SW 1271 (cell line): ENCODE measurements at regions not wholly inside any gene's neighbourhood (a gene's known extent, or its start where the extent isn't known, plus 50 kb on each side); places are given as distances from the start of the nearest gene placed in this dataset.
"Not testable (repeated sequence)": the region's sequence is repeated elsewhere in the genome, so short reads cannot be mapped to it uniquely, and the experiment has no call there.

ENCODE experiments used
- DNase-seq, 2 experiments: peaks; one replicate each; lab custom pipeline; 2025; lab: John Stamatoyannopoulos, UW

DNA sequence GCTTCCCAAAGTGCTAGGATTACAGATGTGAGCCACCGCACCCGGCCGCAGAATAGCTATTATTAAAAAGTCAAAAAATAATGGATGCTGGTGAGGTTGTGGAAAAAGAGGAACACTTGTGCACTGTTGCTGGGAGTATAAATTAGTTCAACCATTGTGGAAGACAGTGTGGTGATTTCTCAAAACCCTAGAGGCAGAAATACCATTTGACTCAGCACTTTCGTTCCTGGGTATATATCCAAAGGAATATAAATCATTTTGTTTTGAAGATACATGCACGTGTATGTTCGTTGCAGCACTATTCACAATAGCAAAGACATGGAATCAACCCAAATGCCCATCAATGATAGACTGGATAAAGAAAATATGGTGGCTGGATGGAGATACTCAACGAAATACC lies 132.1 kb upstream of the MED13 start:
- DNase-seq, result not testable (repeated sequence)

DNA sequence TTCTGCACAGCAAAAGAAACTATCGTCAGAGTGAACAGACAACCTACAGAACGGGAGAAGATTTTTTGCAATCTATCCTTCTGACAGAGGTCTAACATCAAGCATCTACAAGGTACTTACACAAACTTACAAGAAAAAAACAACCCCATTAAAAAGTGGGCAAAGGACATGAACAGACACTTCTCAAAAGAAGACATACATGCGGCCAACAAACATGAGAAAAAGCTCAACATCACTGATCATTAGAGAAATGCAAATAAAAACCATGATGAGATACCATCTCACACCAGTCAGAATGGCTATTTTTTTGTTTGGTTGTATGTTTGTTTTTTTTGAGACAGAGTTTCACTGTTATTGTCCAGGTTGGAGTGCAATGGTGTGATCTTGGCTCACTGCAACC lies 131.5 kb upstream of the MED13 start:
- DNase-seq, result not testable (repeated sequence)

DNA sequence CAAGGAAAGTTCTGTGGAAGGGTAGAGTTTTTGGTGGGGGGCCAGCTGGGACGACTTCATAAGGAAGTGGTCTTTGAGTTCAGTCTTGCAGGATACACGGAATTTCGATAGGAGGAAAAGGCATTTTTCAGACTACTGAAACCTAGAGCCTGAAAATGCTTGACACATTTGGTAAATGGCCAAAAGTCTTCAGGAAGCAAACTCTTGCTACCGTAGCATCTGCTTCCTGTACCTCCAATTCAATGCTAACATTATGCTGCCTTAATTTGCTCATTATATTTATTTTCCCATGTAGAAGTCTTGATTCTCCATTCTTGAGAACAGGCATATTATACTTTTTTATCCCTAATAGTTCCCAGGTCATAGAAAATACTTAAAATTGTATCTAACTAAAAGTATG lies 129.3 kb upstream of the MED13 start:
- no peak for DNase-seq

DNA sequence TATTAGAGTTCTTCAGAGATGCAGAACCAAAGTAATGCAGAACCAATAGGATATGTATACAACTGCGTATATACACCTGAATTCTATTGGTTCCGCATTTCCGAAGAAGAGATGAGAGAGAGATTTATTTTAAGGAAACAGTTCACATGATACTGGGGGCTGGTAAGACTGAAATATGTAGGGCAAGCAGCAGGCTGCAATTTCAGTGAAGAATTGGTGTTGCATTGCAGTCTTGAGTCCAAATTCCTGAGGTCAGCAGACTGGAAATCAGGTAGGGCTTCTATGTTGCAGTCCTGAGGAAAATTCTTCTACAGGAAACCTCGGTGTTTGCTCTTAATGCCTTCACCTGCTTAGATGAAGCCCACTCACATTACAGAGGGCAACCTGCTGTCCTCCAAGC lies 128.2 kb upstream of the MED13 start:
- no peak for DNase-seq

DNA sequence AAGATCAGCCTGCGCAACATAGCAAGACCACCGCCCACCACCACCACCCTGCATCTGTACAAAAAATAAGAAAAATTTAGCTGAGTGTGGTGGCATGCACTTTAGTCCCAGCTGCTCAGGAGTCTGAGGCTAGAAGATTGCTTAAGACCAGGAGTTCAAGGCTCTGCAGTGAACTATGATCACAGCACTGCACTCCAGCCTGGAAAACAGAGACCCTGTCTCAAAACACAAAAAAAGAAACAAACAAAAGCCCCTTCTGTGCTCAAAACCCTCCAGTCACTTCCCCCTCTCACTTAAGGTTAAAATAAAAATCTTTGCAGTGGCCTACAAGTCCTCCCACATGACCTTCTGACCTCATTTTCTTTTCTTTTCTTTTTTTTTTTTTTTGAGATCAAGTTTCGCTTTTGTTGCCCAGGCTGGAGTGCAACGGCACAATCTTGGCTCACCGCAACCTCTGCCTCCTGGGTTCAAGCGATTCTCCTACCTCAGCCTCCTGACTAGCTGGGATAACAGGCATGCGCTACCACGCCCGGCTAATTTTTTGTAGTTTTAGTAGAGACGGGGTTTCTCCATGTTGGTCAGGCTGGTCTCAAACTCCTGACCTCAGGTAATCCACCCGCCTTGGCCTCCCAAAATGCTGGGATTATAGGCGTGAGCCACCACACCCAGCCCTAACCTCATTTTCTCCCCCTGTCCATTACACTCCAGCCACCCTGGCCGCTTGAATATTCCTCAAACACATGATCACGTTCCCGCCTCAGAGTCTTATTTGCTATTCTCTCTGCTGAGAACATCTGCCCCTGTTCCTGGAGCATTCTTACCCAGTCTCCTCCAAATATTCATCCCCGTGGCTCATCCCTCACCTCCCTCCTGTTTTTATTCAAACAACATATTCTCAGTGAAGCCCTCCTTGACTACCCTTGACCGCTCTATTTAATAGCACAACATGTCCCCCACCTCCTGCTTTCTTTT lies 126.6 kb upstream of the MED13 start:
- no peak for DNase-seq

DNA sequence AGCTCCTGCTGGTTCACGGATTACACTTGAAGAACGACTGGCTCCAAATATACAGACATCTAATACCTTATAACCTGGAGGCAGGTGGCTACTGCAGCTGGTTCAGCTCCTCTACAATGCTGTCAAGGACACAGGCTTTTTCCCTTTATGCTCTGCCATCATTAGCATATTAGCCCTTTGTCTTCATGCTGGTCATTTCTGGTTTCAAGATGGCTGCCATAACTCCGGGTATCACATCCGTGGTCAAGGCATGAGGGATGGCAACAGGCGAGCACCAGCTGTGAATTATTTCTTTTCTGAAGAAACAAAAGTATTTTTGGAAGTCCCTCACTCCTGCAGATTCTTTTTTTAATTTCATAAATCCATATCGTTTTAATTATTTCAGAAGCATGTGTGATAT lies 124.3 kb upstream of the MED13 start:
- no peak for DNase-seq

DNA sequence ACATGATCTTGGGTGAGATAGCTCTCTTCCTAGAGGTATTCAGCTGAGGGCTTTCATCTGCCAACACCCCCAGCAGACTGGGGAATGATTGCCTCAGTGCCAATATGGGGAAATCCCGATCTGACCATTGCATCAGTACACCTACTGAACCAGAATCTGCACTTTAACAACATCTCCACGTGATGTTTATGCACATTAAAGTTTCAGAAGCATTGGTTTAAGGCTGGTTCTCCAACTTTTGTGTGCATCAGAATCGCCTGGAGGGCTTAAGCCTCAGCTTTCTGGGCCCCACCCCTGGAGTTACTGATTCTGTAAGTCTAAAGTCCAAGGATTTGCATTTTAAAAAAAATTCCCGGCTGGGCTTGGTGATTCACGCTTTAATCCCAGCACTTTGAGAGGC lies 123.6 kb upstream of the MED13 start:
- no peak for DNase-seq

DNA sequence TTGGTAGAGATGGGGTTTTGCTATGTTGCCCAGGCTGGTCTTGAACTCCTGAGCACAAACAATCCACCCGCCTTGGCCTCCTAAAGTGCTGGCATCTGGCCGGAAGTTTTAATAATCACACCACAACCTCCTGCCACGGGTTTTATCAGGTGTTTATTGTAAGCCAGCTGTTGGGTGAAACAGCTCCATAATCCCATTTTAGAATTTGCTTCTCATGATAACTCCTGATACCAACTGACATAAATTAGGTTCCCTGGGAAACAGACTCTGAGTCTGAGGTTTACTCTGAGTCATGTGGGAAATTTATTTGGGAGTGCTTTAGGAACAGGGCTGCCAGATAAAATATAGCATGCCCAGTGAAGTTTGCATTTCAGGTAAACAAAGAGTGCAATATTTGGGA lies 122.6 kb upstream of the MED13 start:
- no peak for DNase-seq

DNA sequence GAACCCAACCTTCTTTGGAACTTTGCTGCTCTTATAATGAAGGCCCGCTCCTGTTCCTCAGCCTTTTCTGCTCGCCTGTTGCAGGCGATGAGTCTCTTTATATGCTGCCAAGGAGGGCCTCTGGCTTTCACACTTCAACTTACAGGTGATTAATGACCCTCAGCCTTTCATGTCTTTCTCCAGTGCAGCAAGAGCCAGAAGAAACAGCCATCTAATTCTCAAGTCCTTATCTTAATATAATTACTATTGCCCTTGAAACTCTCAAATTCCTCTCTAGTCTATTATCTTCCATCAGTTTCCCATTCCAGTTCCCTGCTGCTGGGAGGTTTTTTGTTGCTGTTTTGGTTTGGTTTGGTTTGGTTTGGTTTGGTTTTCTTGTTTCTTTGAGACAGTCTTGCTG lies 121.8 kb upstream of the MED13 start:
- no peak for DNase-seq

DNA sequence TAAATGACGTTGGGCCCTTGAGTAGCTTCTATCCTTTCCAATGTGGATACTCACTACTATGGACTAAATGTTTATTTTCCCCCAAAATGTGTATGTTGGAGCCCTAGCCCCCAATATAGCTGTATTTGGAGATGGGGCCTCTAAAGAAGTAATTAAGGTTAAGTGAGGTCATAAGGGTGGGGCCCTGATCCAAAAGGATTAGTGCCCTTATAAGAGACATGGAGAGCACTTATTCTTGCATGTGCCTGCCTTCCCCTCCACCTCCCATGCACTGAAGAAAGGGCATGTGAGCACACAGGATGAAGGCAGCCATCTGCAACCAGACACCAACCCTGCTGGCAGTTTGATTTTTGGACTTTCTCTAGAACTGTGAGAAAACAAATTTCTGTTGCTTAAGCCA lies 115.7 kb upstream of the MED13 start:
- no peak for DNase-seq

DNA sequence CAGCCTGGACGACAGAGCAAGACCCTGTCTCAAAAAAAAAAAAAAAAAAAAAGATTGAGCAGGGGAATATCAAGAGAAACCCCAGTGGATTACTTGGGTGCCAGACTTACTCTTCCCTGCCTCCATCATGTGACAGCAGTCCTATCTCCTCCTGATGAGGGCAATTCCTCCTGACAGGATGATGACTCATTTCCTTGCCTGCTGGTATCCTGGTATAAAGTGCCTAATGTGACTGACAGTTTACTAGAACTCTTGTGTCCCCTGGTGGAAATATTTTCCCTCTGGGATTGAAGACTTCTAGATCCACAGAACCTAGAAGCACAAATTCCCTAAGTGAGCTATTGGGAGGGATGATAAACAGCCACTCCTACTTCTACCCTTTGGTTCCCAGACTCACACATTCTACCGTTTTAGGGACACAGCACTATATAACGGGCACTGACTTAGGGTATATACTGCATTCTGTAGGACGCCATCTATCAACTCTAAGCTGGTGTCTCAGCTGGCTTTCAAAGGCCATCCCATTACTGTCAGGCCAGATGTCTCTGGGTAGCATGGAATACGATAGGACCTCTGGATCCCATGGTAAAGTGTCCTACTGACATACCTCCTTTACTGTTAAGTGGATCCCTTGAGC lies 114.6 kb upstream of the MED13 start:
- DNase-seq, result peak; percentile 79 to 95

DNA sequence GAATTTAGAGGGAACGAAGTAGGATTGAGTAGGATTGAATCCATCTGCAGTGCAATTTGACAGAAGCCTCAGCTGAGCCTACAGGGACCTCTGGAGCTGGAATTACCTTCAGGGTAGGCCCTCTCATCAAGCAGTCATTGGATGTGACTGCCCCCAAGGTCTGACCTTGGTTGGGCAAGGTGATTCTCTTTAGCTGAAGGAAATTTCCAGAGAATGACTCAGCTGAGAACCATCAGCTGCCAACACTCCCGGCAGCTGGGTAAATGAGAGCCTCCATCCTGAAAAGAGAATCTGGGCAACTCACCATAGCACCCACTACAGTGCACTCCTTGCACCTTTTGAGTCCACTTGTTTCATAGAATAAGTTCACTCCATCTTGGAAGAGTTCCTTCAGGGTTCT lies 113.5 kb upstream of the MED13 start:
- peak in 1 of 2 experiments; percentile 73 for DNase-seq

DNA sequence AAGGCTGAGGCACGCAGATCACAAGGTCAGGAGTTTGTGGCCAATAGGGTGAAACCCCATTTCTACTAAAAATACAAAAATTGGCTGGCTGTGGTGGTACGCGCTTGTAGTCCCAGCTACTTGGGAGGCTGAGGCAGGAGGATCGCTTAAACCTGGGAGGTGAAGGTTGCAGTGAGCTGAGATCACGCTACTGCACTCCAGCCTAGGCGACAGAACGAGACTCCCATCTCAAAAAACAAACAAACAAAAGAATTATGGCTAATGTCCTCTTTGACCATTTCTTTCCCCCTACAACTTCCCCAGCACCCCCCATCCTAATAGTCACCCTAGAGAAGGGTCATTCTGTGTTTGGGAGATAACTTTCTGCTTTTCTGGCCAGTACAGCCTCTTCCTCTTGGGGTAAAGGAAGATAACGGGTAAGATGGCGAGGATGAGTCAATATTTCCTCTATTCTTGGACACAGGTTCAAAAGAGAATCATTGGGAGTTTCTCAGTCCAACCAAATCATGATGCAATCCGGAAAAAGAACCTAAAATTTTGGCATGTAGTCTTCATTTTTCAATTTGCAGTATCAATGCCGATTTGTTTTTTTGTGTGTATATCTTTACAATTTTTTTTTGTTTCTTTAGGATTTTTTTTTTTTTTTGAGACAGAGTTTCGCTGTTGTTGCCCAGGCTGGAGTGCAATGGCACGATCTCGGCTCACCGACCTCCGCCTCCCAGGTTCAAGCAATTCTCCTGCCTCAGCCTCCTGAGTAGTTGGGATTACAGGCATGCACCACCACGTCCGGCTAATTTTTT lies 107.6 kb upstream of the MED13 start:
- DNase-seq, result no peak

DNA sequence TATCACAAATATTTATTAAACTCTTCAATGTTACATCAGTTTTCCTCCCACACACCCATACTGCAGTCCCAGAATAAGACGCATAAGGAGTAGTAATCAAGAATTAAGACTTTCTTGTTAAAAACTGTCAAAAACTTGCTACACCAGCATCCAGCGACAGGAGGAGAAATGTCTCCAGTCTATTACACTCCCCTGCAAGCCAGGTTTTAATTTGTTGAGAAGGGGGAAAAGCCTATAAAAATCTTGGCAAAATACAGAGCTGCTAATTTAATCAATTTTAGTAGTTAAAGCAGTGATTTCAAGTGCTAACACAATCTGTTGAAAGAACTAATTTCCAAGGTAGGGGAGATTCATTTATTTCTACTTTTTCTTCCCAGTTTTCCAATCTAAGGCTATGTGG lies 102.0 kb upstream of the MED13 start:
- no peak for DNase-seq

DNA sequence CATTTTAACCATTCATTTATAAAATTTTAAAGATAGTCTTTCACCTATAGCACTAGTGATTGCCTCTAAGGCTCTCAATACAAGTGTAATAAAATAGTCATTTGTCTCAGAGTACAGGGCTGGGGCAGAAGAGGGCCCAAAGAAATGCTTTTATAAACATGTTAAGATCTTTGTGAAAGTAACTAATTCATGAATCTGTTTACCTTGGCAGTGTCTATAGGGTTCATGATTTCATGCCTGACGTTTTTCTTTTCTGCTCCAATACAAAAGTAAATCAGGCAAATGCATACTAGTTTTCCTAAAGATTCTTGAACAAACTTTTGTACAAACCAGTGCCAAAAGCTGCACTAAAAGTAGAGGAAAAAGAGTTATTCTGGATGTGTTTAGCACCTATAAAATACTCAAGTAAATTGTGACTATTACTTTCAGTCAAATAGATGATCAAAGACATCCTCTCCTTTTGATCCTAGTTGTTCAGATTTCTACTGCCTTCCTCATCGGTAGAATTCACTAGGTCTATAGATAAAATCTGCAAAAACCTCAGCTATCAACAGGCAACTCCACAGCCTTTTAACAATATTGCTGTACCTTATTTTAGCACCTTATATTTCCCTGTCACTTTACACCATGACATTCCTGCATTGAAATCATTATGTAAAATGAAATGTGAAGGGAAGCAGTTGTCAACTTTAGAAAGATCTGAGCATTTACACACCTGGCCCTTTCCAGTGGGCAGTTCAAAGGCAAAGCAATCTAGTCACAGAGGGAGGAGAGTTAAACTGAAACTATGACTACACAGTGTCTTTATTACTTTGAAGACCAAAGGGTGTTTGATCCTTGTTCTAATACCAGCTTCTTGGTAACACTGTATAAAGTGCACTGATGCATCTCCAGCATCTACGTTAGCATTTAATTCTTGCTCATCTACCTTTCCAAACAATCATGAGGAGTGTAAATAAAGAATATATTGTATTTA lies 100.0 kb upstream of the MED13 start:
- DNase-seq, result no peak

DNA sequence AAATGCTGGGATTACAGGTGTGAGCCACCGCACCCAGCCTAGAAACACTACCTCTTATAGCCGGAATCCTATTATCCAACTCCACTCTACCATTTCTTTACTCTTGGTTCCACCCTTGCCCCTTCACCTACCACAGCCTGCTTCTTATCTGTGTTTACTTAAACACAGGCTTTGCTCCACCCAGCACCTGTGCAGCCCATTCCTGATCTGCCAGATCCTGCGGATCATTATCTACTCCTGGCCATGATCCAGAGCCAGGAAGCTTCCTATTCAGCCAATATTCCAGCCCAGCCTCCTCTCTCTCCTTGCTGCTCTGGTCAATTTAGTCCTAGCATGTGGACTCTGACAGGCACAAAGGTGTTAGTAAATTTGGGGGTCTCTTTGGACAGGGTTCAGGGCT lies 98.8 kb upstream of the MED13 start:
- DNase-seq, result no peak

DNA sequence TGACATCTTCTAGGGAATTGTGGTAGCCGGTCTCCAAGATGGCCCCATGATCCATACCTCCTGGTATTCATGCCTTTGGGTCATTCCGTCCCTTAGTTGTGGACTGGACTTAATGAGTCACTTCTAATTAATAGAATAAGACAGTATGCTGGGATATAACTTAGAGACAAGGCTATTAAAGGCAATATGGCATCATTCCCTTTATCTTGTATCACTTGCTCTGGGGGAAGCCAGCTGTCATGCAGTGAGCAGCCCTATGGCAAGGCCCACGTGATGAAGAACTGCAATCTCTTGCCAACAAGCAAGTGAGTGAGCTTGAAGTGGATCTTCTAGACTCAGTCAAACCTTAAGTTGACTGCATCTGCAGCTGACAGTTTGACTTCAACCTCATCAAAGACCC lies 97.8 kb upstream of the MED13 start:
- no peak for DNase-seq

DNA sequence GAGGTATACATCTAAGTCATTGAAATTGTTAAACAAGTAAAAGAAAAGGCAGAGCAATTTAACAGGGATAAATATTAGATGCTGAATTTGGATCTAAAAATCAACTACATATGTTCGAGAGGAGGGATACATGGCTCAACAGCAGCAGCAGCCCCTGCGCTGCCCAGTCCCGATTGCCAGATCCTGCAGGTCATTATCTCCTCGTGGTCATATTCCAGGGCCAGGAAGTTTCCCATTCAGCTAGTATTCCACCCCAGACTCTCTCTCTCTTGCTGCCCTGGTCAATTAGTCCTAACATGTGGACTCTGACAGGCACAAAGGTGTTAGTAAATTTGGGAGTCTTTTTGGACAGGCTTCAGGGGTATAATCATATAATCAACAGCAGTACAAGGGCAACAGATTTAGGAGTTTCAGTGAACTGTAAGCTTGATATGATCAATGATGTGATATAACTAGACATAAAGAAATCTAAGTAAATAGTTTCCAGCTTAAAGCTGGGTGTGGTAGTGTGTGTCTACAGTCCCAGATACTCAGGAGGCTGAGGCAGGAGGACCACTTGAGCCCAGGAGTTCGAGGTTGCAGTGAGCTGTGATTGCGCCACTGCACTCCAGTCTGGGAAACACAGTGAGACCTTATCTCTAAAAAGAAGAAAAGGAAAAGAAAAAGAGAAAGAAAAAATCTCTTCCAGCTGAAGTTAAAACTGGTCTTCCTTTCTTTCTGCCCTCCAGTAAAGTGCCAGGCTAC lies 96.5 kb upstream of the MED13 start:
- no peak for DNase-seq

DNA sequence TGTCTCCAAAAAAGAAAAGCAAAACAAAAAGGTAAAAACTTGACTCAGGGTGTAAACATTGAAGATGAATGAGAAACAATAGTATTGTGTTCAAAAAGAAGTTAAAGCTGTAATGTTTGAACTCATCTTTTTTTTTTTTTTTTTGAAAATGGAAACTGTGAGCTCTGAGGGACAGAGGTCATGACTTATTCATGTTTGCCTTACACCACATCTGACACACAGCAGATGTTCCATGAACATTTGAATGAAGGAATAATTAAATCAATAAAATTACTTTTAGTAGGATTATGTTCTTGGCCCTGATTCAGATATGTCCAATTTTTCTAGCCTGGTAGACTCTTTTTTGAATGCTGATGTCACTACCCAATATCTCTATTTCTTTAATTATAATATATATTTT lies 95.7 kb upstream of the MED13 start:
- DNase-seq, result no peak

DNA sequence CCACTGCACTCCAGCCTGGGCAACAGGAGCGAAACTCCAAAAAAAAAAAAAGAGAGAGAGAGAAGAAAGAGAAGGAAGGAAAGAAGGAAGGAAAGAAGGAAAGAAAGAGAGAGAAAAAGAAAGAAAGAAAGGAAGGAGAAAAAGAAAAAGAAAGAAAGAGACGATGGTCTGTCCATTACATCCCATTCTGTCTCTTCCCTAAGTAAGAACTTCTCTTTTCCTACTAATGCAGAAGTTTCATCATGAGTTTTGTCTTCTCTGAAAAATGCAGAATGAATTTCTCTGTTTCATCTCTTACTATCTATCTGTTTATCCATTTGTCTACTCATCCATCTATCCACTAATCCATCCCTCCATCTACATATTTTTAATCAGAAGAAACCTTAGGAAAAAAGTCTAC lies 94.9 kb upstream of the MED13 start:
- no peak for DNase-seq

DNA sequence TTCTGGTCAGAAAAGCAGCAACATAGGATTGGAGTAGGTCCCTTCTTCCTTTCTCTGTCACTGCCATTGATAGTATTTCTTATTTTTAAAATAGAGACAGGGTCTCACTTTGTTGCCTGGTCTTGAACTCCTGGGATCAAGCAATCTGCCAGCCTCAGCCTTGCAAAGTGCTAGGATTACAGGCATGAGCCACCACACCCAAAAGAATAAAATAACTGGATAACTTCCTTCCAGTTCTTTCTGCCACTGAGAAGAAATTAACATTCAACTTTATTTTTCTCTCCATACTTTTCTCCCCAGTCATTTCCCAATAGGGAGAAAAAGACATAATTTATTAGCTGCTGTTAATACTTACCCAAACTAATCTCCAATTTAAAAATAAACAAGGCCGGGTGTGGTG lies 91.9 kb upstream of the MED13 start:
- no peak for DNase-seq
